Upper lobe of left lung (tissue), 4 donors: ENCODE measurements at regions not wholly inside any gene's neighbourhood (a gene's known extent, or its start where the extent isn't known, plus 50 kb on each side); places are given as distances from the start of the nearest gene placed in this dataset.

Experiments
- CTCF ChIP-seq, 6 experiments: fragments of 450-650 bp in 4 of 6; fragments of 200-600 bp in 2 of 6; sonication (generic) in 2 of 6; IDR thresholded peaks; one replicate each; pipeline ENCODE4 v1.5.1; 2016 to 2019; ENCODE audit warnings: antibody characterized with exemption in 6 of 6
- EP300 ChIP-seq, 4 donors: sonication (generic); formaldehyde crosslinking; IDR thresholded peaks; one replicate each; pipeline ENCODE4 v1.5.1; 2017; ENCODE audit warnings: antibody characterized with exemption in 4 of 4, control low read depth in 2 of 4
- POLR2A ChIP-seq, 4 donors: fragments of 450-650 bp; IDR thresholded peaks; one replicate each; pipeline ENCODE4 v1.5.1; 2016 to 2017; ENCODE audit warnings: antibody characterized with exemption in 4 of 4, mild to moderate bottlenecking in 2 of 4
- POLR2AphosphoS5 ChIP-seq, 2 donors: sonication (generic); formaldehyde crosslinking; IDR thresholded peaks; one replicate each; pipeline ENCODE4 v1.5.1; 2017; ENCODE audit warnings: antibody characterized with exemption in 2 of 2

GRCh38 chr4:41377196-41377595, 120.5 kb downstream of the UCHL1 start:
- no peak for TF ChIP-seq POLR2A (IDR thresholded peaks at IDR 0.05)
- TF ChIP-seq CTCF (IDR thresholded peaks at IDR 0.05) = no peak
- no peak for TF ChIP-seq POLR2AphosphoS5 (IDR thresholded peaks at IDR 0.05)
- TF ChIP-seq EP300 (IDR thresholded peaks at IDR 0.05) = no peak
